NCI-H1436 treated with DMSO at 0.1 percent for 48 hours (cell line): ENCODE measurements at regions not wholly inside any gene's neighbourhood (a gene's known extent, or its start where the extent isn't known, plus 50 kb on each side); places are given as distances from the start of the nearest gene placed in this dataset.

Experiments
- DNase-seq: peaks from one replicate; lab custom pipeline; 2025; lab: John Stamatoyannopoulos, UW

GRCh38 chr3:107260207-107260606, 117.0 kb upstream of the CCDC54 start:
- DNase-seq: no peak

GRCh38 chr3:107263269-107264021, 113.8 kb upstream of the CCDC54 start:
- no peak for DNase-seq

GRCh38 chr3:107264888-107265287, 112.4 kb upstream of the CCDC54 start:
- no peak for DNase-seq

GRCh38 chr3:107265526-107265925, 111.7 kb upstream of the CCDC54 start:
- no peak for DNase-seq

GRCh38 chr3:107268469-107268868, 108.8 kb upstream of the CCDC54 start:
- no peak for DNase-seq

- DNase-seq: no peak
These were observed 108.1 kb upstream of the CCDC54 start for GRCh38 chr3:107269136-107269535.

GRCh38 chr3:107271787-107272387, 105.4 kb upstream of the CCDC54 start:
- DNase-seq: peak; percentile 25

GRCh38 chr3:107272471-107272870, 104.8 kb upstream of the CCDC54 start:
- no peak for DNase-seq

GRCh38 chr3:107272885-107273284, 104.4 kb upstream of the CCDC54 start:
- no peak for DNase-seq

- DNase-seq: no peak
These were observed 103.5 kb upstream of the CCDC54 start for GRCh38 chr3:107273771-107274170.

GRCh38 chr3:107275511-107275910, 101.7 kb upstream of the CCDC54 start:
- DNase-seq: no peak

- no peak for DNase-seq
These were observed 93.3 kb upstream of the CCDC54 start for GRCh38 chr3:107283948-107284347.

GRCh38 chr3:107284612-107285011, 92.6 kb upstream of the CCDC54 start:
- no peak for DNase-seq

- DNase-seq: no peak
These were observed 92.0 kb upstream of the CCDC54 start for GRCh38 chr3:107285197-107285596.

GRCh38 chr3:107289354-107289753, 87.9 kb upstream of the CCDC54 start:
- DNase-seq: no peak

GRCh38 chr3:107294117-107294516, 83.1 kb upstream of the CCDC54 start:
- no peak for DNase-seq

- DNase-seq: no peak
These were observed 79.6 kb upstream of the CCDC54 start for GRCh38 chr3:107297597-107297996.

GRCh38 chr3:107307205-107307604, 70.0 kb upstream of the CCDC54 start:
- no peak for DNase-seq

GRCh38 chr3:107308716-107309115, 68.5 kb upstream of the CCDC54 start:
- DNase-seq: no peak

- DNase-seq: no peak
These were observed 67.9 kb upstream of the CCDC54 start for GRCh38 chr3:107309312-107309711.

- no peak for DNase-seq
These were observed 63.5 kb upstream of the CCDC54 start for GRCh38 chr3:107313711-107314110.

GRCh38 chr3:107315141-107315540, 62.1 kb upstream of the CCDC54 start:
- DNase-seq: no peak

- DNase-seq: no peak
These were observed 53.5 kb upstream of the CCDC54 start for GRCh38 chr3:107323723-107324122.

- no peak for DNase-seq
These were observed 51.8 kb upstream of the CCDC54 start for GRCh38 chr3:107325446-107325845.
